Brain microvascular endothelial cell (primary cell): ENCODE measurements at regions not wholly inside any gene's neighbourhood (a gene's known extent, or its start where the extent isn't known, plus 50 kb on each side); places are given as distances from the start of the nearest gene placed in this dataset.

ENCODE experiments used
- DNase-seq: peaks from one replicate; pipeline ENCODE4 v3.0.0-alpha.2; 2020
- H3K27ac ChIP-seq: fragments of 250-450 bp; sonication (Bioruptor Pico); 2 replicates; pipeline ENCODE4 v1.5.1; 2020; ENCODE audit warnings: mild to moderate bottlenecking, moderate library complexity
- H3K27me3 ChIP-seq: fragments of 250-450 bp; sonication (Bioruptor Pico); replicated peaks from 2 replicates; pipeline ENCODE4 v1.5.1; 2020; ENCODE audit warnings: mild to moderate bottlenecking
- H3K36me3 ChIP-seq: fragments of 250-450 bp; sonication (Bioruptor Pico); replicated peaks from 2 replicates; pipeline ENCODE4 v1.5.1; 2020; ENCODE audit warnings: mild to moderate bottlenecking
- H3K4me3 ChIP-seq: 2 replicates; pipeline ENCODE4 v1.5.1; 2011; ENCODE audit warnings: low read depth, mild to moderate bottlenecking, control low read depth, low read length, moderate library complexity
- CTCF ChIP-seq: IDR thresholded peaks from 2 replicates; pipeline ENCODE4 v1.5.1; 2011; ENCODE audit warnings: low read depth, mild to moderate bottlenecking, moderate library complexity, low read length, control low read depth, inconsistent platforms; ENCODE audit errors: missing control alignments
- in situ Hi-C: cut with HindIII; loops from 2 replicates; pipeline ENCODE4 v1.10.0; 2017; ENCODE audit warnings: low sequenced_read_pairs, low pct_ligation_motif_present

GRCh38 chr5:8682381-8682780 lies 813.4 kb downstream of the MTRR start:
- Histone ChIP-seq H3K27ac (no peak overlapping the region), H3K27me3 (no peaks in the 10 kb centered on the region), H3K4me3 (no peak overlapping the region), H3K36me3 (no peaks in the 10 kb centered on the region)
- in situ Hi-C loops: no loop called here
- no peak for DNase-seq
- no peak for TF ChIP-seq CTCF

- no peak for TF ChIP-seq CTCF
- Histone ChIP-seq H3K36me3 (no peaks in the 10 kb centered on the region), H3K27ac (no peak overlapping the region), H3K27me3 (no peaks in the 10 kb centered on the region), H3K4me3 (no peak overlapping the region)
- DNase-seq: no peak
- in situ Hi-C loops: no loop called here
Measured at GRCh38 chr5:8683496-8683895, 814.5 kb downstream of the MTRR start.

- in situ Hi-C loops: no loop called here
- TF ChIP-seq CTCF: no peak
- H3K27me3 ChIP-seq: no peaks in the 10 kb centered on the region
- no peak overlapping the region for H3K4me3 ChIP-seq
- H3K27ac ChIP-seq: no peak overlapping the region
- DNase-seq: no peak
- H3K36me3 ChIP-seq: no peaks in the 10 kb centered on the region
Measured at GRCh38 chr5:8685704-8686103, 816.8 kb downstream of the MTRR start.

GRCh38 chr5:8686707-8687106 lies 817.8 kb downstream of the MTRR start:
- no peaks in the 10 kb centered on the region for H3K36me3 ChIP-seq
- peak; percentile 37 for DNase-seq
- no peak overlapping the region for H3K4me3 ChIP-seq
- no peak overlapping the region for H3K27ac ChIP-seq
- H3K27me3 ChIP-seq: no peaks in the 10 kb centered on the region
- in situ Hi-C loops: no loop called here
- TF ChIP-seq CTCF: no peak

- TF ChIP-seq CTCF: no peak
- in situ Hi-C loops: no loop called here
- H3K27ac ChIP-seq: no peak overlapping the region
Measured at GRCh38 chr5:8689773-8690172, 820.8 kb downstream of the MTRR start.

GRCh38 chr5:8691221-8691620 lies 822.3 kb downstream of the MTRR start:
- in situ Hi-C loops: no loop called here
- no peak for DNase-seq
- H3K27me3 ChIP-seq: no peaks in the 10 kb centered on the region
- no peak for TF ChIP-seq CTCF
- no peak overlapping the region for H3K27ac ChIP-seq
- no peaks in the 10 kb centered on the region for H3K36me3 ChIP-seq
- no peak overlapping the region for H3K4me3 ChIP-seq

More at GRCh38 chr5:8689773-8690172, 820.8 kb downstream of the MTRR start:
- Histone ChIP-seq H3K4me3 (no peak overlapping the region), H3K36me3 (no peaks in the 10 kb centered on the region), H3K27me3 (no peaks in the 10 kb centered on the region)
- no peak for DNase-seq
